Activated T-cell treated with anti-CD3 and anti-CD28 coated beads, Interleukin-2, amount 50 U/mL, for 24 hours (primary cell): ENCODE measurements at regions not wholly inside any gene's neighbourhood (a gene's known extent, or its start where the extent isn't known, plus 50 kb on each side); places are given as distances from the start of the nearest gene placed in this dataset.
"Not testable (repeated sequence)": the region's sequence is repeated elsewhere in the genome, so short reads cannot be mapped to it uniquely, and the experiment has no call there.

ENCODE experiments used
- DNase-seq: peaks from one replicate; pipeline ENCODE4 v3.0.0-alpha.2; 2020
- H3K27ac Mint-ChIP-seq: 2 replicates; pipeline ENCODE4 v1.8.0; 2020; ENCODE audit warnings: mild to moderate bottlenecking, mixed read lengths
- H3K27me3 Mint-ChIP-seq: 2 replicates; pipeline ENCODE4 v1.8.0; 2020; ENCODE audit warnings: mixed read lengths
- H3K36me3 Mint-ChIP-seq: 2 replicates; pipeline ENCODE4 v1.8.0; 2020; ENCODE audit warnings: low read depth, mixed read lengths
- H3K4me1 Mint-ChIP-seq: 2 replicates; pipeline ENCODE4 v1.8.0; 2020; ENCODE audit warnings: low read depth, mixed read lengths
- H3K4me3 Mint-ChIP-seq: 2 replicates; pipeline ENCODE4 v1.8.0; 2020; ENCODE audit warnings: mild to moderate bottlenecking, moderate library complexity, mixed read lengths
- H3K9me3 Mint-ChIP-seq: 2 replicates; pipeline ENCODE4 v1.8.0; 2020; ENCODE audit warnings: mixed read lengths

DNA sequence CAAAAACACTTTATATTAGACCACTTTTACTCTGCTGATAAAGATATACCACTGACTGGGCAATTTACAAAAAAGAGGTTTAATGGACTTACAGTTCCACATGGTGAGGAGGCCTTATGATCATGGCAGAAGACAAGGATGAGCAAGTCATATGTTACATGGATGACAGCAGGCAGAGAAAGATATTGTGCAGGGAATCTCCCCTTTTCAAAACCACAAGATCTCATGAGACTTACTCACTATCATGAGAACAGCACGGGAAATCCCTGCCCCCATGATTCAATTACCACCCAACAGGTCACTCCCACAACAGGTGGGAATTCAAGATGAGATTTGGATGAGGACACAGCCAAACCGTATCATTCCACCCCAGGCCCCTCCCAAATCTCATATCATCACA, 1383.8 kb upstream of the MAP3K7 start:
- no peak for DNase-seq
- no peak overlapping the region for H3K27ac Mint-ChIP-seq
- H3K4me3 Mint-ChIP-seq = no peak overlapping the region
- H3K4me1 Mint-ChIP-seq = no peaks in the 10 kb centered on the region
- H3K9me3 Mint-ChIP-seq = peaks cover 14% of the 10 kb centered on the region
- no peaks in the 10 kb centered on the region for H3K27me3 Mint-ChIP-seq
- H3K36me3 Mint-ChIP-seq = no peaks in the 10 kb centered on the region

DNA sequence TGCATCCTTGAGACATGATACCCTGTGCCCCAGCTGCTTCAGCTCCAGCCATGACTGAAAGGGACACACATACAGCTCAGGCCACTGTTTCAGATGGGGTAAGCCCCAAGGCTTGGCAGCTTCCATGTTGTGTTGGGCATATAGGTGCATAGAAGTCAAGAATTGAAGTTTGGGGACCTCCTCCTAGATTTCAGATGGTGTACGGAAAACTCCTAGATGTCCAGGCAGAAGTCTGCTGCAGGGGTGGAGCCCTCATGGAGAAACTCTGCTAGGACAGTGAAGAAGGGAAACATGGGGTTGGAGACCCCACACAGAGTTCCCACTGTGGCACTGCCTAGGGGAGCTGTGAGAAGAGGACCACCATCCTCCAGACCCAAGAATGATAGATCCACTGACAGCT, 1379.0 kb upstream of the MAP3K7 start:
- DNase-seq = no peak
- no peak overlapping the region for H3K27ac Mint-ChIP-seq
- peaks cover 17% of the 10 kb centered on the region for H3K9me3 Mint-ChIP-seq
- H3K27me3 Mint-ChIP-seq = no peaks in the 10 kb centered on the region
- H3K36me3 Mint-ChIP-seq = no peaks in the 10 kb centered on the region
- H3K4me3 Mint-ChIP-seq = no peak overlapping the region
- no peaks in the 10 kb centered on the region for H3K4me1 Mint-ChIP-seq

DNA sequence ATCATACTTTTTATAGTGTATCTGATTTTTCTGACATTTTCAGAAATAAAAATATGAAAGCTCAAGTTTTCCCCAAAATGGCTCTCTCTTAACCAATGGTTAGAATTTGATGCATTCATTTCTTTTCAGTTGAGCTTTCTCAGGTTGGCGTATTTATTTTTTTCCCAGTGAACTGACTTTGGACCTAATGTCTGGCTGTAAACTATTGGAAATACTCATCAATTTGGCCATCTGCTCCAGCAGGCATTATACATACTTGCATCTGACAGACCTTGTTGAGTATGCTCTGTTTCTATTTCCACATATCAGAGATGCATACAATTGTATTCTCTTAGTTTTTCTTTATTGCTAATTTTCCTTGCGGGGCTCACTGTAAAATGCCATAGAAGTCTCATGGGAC, 1374.8 kb upstream of the MAP3K7 start:
- DNase-seq = no peak
- Mint-ChIP-seq H3K27me3 (no peaks in the 10 kb centered on the region), H3K27ac (no peak overlapping the region), H3K4me3 (no peak overlapping the region), H3K4me1 (no peaks in the 10 kb centered on the region), H3K36me3 (no peaks in the 10 kb centered on the region), H3K9me3 (peaks cover 11% of the 10 kb centered on the region)

- peaks cover 8% of the 10 kb centered on the region for H3K9me3 Mint-ChIP-seq
- H3K27me3 Mint-ChIP-seq = no peaks in the 10 kb centered on the region
- no peaks in the 10 kb centered on the region for H3K36me3 Mint-ChIP-seq
Measured at GRCh38 chr6:91961236-91961635, 1374.4 kb upstream of the MAP3K7 start.

DNA sequence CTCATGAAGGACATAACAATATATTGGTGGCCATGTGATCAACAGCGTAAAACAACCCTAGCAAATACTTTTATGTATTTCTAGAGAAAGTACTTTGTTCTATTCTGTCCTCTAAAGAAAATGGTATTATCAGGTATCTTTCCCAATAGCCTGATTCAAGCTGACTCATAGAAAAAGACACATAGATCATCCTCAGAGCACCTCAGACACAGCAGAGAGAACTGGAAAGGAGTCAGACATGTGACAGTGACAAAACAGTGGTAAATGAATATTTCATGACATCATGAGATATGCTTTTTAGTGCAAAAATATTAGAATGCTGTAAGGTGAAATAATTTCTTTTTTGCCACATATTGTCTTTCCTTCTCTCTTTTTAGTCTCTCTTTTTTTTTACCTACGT, 1355.0 kb upstream of the MAP3K7 start:
- H3K36me3 Mint-ChIP-seq = no peaks in the 10 kb centered on the region
- no peak for DNase-seq
- peaks cover 16% of the 10 kb centered on the region for H3K9me3 Mint-ChIP-seq
- no peaks in the 10 kb centered on the region for H3K27me3 Mint-ChIP-seq
- H3K27ac Mint-ChIP-seq = no peak overlapping the region
- no peak overlapping the region for H3K4me3 Mint-ChIP-seq
- H3K4me1 Mint-ChIP-seq = no peaks in the 10 kb centered on the region

More at GRCh38 chr6:91961236-91961635, 1374.4 kb upstream of the MAP3K7 start:
- Mint-ChIP-seq H3K27ac (no peak overlapping the region), H3K4me1 (no peaks in the 10 kb centered on the region), H3K4me3 (no peak overlapping the region)
- DNase-seq = no peak

GRCh38 chr6:91940801-91941200, 1353.9 kb upstream of the MAP3K7 start:
- H3K27ac Mint-ChIP-seq = no peak overlapping the region
- DNase-seq = no peak
- no peaks in the 10 kb centered on the region for H3K27me3 Mint-ChIP-seq
- H3K4me3 Mint-ChIP-seq = no peak overlapping the region
- H3K9me3 Mint-ChIP-seq = peaks cover 11% of the 10 kb centered on the region
- no peaks in the 10 kb centered on the region for H3K36me3 Mint-ChIP-seq
- H3K4me1 Mint-ChIP-seq = no peaks in the 10 kb centered on the region

DNA sequence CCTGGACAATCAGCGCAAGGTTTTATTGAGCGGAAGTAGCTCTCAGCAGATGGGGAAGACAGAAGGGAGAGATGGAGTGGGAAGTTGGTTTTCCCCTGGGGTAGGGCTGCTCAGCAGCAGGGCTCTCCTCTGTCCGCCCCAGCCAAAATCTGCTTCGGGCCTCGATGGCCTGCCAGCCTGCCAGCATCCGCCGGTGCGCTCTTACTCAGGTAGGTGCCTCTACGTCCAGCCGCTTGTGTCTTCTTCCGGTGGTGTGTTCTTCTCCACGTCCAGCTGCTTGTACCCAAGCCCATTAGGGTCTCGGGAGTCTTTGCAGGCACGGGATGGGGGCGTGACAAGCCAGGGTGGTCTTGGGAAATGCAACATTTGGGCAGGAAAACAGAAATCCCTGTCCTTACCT, 1340.0 kb upstream of the MAP3K7 start:
- Mint-ChIP-seq H3K27ac (no peak overlapping the region), H3K36me3 (no peaks in the 10 kb centered on the region), H3K27me3 (no peaks in the 10 kb centered on the region), H3K4me1 (no peaks in the 10 kb centered on the region), H3K4me3 (no peak overlapping the region), H3K9me3 (peaks cover 13% of the 10 kb centered on the region)
- DNase-seq = no peak

DNA sequence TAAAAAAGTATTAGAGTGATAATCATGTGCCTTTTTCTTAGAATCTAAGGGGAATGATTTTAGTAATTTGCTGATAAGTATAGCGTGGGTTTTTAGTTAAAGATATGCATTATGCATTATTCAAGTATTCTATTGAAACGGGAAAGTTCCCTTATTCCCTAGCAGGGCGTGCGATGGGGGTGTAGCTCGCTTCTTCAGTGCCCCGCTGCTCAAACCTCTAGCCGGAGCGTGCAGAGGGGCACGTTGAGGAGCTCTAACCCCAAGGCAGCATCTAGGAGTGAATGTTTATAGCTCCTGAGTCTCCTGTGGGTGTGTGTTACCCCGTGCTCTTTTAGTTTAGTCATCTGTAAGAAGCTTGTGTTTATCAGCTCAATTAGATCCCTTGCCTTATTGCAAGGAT, 1339.5 kb upstream of the MAP3K7 start:
- H3K36me3 Mint-ChIP-seq = no peaks in the 10 kb centered on the region
- no peaks in the 10 kb centered on the region for H3K27me3 Mint-ChIP-seq
- no peak overlapping the region for H3K27ac Mint-ChIP-seq
- H3K9me3 Mint-ChIP-seq = peaks cover 14% of the 10 kb centered on the region
- H3K4me1 Mint-ChIP-seq = no peaks in the 10 kb centered on the region
- DNase-seq = no peak
- H3K4me3 Mint-ChIP-seq = no peak overlapping the region

DNA sequence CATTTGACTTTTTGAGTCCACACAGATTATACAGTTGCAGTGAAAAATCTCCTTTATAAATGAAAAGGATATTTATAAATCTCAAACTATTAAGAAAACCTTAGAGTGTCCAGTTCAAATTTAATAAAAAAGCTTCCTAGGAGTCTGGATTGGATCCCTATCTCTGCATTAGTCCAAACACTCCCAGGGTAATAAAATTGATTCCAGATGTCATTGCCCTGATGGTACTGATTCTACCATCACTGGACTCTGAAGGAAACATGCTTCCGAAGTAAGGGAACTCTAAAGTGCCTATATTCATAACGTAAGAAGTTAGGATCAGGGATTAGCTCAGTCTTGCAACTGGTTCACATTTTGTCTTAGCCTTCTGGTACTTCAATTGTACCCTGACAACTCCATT, 1325.1 kb upstream of the MAP3K7 start:
- Mint-ChIP-seq H3K4me1 (no peaks in the 10 kb centered on the region), H3K36me3 (no peaks in the 10 kb centered on the region), H3K27ac (no peak overlapping the region), H3K27me3 (no peaks in the 10 kb centered on the region), H3K4me3 (no peak overlapping the region), H3K9me3 (peaks cover 10% of the 10 kb centered on the region)
- no peak for DNase-seq

GRCh38 chr6:91904586-91905164, 1317.8 kb upstream of the MAP3K7 start:
- H3K4me1 Mint-ChIP-seq = no peaks in the 10 kb centered on the region
- no peaks in the 10 kb centered on the region for H3K27me3 Mint-ChIP-seq
- H3K27ac Mint-ChIP-seq = no peak overlapping the region
- no peak overlapping the region for H3K4me3 Mint-ChIP-seq
- no peak for DNase-seq
- no peaks in the 10 kb centered on the region for H3K36me3 Mint-ChIP-seq
- H3K9me3 Mint-ChIP-seq = peaks cover 8% of the 10 kb centered on the region

- no peaks in the 10 kb centered on the region for H3K4me1 Mint-ChIP-seq
- no peak overlapping the region for H3K27ac Mint-ChIP-seq
- peaks cover 26% of the 10 kb centered on the region for H3K9me3 Mint-ChIP-seq
- DNase-seq = no peak
- no peak overlapping the region for H3K4me3 Mint-ChIP-seq
- no peaks in the 10 kb centered on the region for H3K36me3 Mint-ChIP-seq
- H3K27me3 Mint-ChIP-seq = no peaks in the 10 kb centered on the region
Measured at GRCh38 chr6:91895599-91896285, 1308.9 kb upstream of the MAP3K7 start.

GRCh38 chr6:91886183-91886795, 1299.4 kb upstream of the MAP3K7 start:
- Mint-ChIP-seq H3K36me3 (no peaks in the 10 kb centered on the region), H3K9me3 (peaks cover 33% of the 10 kb centered on the region), H3K27me3 (no peaks in the 10 kb centered on the region), H3K27ac (no peak overlapping the region), H3K4me3 (no peak overlapping the region), H3K4me1 (no peaks in the 10 kb centered on the region)
- DNase-seq = no peak

GRCh38 chr6:91881791-91882190, 1294.9 kb upstream of the MAP3K7 start:
- not testable (repeated sequence) for H3K27ac Mint-ChIP-seq, DNase-seq, H3K4me1 Mint-ChIP-seq, H3K36me3 Mint-ChIP-seq, H3K27me3 Mint-ChIP-seq, H3K4me3 Mint-ChIP-seq
- H3K9me3 Mint-ChIP-seq = peaks cover 25% of the 10 kb centered on the region

DNA sequence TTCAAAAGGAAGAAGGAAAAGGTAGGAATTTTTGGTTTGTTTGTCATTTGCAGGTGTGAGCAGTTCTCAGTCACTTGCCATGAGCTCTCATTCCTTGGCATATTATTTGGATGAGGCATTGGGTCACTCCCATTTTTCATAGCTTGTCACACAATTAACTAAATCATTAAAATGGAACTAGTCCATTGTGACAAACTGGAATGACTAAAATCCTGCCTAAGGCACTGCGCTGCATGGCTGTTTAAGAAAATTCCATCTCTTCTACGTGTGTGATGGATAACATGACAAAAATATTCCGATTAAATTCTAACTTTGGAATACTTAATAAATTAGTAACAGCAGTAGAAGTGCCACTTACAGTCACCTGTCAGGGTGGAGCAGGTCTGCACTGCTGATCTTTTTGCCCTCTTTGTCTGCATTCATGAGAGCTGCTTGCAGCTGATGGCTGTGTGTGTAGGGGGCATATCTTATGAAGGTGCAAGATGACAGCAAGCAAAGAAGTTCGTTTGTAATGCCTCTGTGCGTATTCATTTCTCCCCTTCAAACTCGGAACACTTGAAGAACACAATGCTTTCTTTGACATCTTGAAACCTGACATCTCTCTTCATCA, 1292.6 kb upstream of the MAP3K7 start:
- Mint-ChIP-seq H3K9me3 (peaks cover 9% of the 10 kb centered on the region), H3K4me3 (no peak overlapping the region), H3K27me3 (no peaks in the 10 kb centered on the region), H3K4me1 (no peaks in the 10 kb centered on the region), H3K27ac (no peak overlapping the region), H3K36me3 (no peaks in the 10 kb centered on the region)
- DNase-seq = no peak

DNA sequence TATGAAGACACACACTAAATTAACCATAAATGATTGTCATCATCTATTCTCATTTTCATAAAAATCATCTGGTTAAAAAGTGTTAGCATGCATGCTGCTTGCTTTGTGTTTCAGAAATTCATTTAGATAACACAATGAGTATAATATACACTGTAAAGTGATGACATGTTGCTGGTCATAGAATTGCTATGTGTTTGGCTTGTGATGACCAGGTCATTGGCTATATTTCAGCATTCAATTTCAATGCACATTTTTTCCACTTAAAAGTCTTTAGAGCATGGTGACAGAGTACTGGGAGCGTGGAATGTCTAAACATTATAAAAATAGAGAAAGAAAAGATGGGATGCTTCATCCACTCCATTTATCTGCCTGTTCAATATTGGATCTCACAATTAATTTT, 1291.1 kb upstream of the MAP3K7 start:
- Mint-ChIP-seq H3K9me3 (no peaks in the 10 kb centered on the region), H3K4me3 (no peak overlapping the region), H3K27me3 (no peaks in the 10 kb centered on the region), H3K27ac (no peak overlapping the region), H3K36me3 (no peaks in the 10 kb centered on the region), H3K4me1 (no peaks in the 10 kb centered on the region)
- no peak for DNase-seq
